Suprapubic skin (tissue), 3 donors: ENCODE measurements at regions not wholly inside any gene's neighbourhood (a gene's known extent, or its start where the extent isn't known, plus 50 kb on each side); places are given as distances from the start of the nearest gene placed in this dataset.
"Not testable (repeated sequence)": the region's sequence is repeated elsewhere in the genome, so short reads cannot be mapped to it uniquely, and the experiment has no call there.

Experiments
- EP300 ChIP-seq: sonication (generic); formaldehyde crosslinking; IDR thresholded peaks from one replicate; pipeline ENCODE4 v1.6.1; 2017; ENCODE audit warnings: antibody characterized with exemption
- POLR2A ChIP-seq, 2 donors: fragments of 450-650 bp; IDR thresholded peaks; one replicate each; pipeline ENCODE4 v1.6.1; 2017; ENCODE audit warnings: antibody characterized with exemption in 2 of 2, mild to moderate bottlenecking in 2 of 2, moderate library complexity in 2 of 2
- TF ChIP-seq, protein P1 (sequence below), 2 donors: fragments of 200-600 bp in 1 of 2; fragments of 450-650 bp in 1 of 2; sonication (generic) in 1 of 2; IDR thresholded peaks; one replicate each; pipeline ENCODE4 v1.5.1; 2016 to 2019; ENCODE audit warnings: antibody characterized with exemption in 2 of 2, mild to moderate bottlenecking in 1 of 2, moderate library complexity in 1 of 2

- TF ChIP-seq, protein P1, sequence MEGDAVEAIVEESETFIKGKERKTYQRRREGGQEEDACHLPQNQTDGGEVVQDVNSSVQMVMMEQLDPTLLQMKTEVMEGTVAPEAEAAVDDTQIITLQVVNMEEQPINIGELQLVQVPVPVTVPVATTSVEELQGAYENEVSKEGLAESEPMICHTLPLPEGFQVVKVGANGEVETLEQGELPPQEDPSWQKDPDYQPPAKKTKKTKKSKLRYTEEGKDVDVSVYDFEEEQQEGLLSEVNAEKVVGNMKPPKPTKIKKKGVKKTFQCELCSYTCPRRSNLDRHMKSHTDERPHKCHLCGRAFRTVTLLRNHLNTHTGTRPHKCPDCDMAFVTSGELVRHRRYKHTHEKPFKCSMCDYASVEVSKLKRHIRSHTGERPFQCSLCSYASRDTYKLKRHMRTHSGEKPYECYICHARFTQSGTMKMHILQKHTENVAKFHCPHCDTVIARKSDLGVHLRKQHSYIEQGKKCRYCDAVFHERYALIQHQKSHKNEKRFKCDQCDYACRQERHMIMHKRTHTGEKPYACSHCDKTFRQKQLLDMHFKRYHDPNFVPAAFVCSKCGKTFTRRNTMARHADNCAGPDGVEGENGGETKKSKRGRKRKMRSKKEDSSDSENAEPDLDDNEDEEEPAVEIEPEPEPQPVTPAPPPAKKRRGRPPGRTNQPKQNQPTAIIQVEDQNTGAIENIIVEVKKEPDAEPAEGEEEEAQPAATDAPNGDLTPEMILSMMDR (IDR thresholded peaks at IDR 0.05): not testable (repeated sequence)
- not testable (repeated sequence) for TF ChIP-seq POLR2A (IDR thresholded peaks at IDR 0.05); EP300
These were observed 60.5 kb upstream of the FMOD start for GRCh38 chr1:203411431-203411830.
